WTC11 (cell line): ENCODE measurements at regions not wholly inside any gene's neighbourhood (a gene's known extent, or its start where the extent isn't known, plus 50 kb on each side); places are given as distances from the start of the nearest gene placed in this dataset.

Experiments
- ATAC-seq: fragments of 200-7000 bp; cut with Tn5 transposase; 2 replicates; pipeline ENCODE4 v1.10.0; 2021; ENCODE audit warnings: mild to moderate bottlenecking, moderate library complexity
- CTCF ChIA-PET: fragments of 300-600 bp; sonication (Branson Sonifier 250); formaldehyde crosslinking; loops from one replicate; lab custom pipeline; 2021; ENCODE audit warnings: antibody characterized with exemption; lab: Charles Lee
- POLR2A ChIA-PET: fragments of 350-600 bp; sonication (Branson Sonifier 250); formaldehyde crosslinking; loops from one replicate; lab custom pipeline; 2021; ENCODE audit warnings: antibody characterized with exemption; lab: Charles Lee
- DNase-seq: peaks from one replicate; pipeline ENCODE4 v3.0.0; 2021; ENCODE audit warnings: low spot score
- H3K27ac Mint-ChIP-seq: 2 replicates; pipeline ENCODE4 v1.8.0; 2021; ENCODE audit warnings: mixed read lengths
- H3K27me3 Mint-ChIP-seq: 2 replicates; pipeline ENCODE4 v1.8.0; 2021; ENCODE audit warnings: low read depth, mild to moderate bottlenecking, moderate library complexity, mixed read lengths
- H3K36me3 Mint-ChIP-seq: 2 replicates; pipeline ENCODE4 v1.8.0; 2021; ENCODE audit warnings: mixed read lengths
- H3K4me1 Mint-ChIP-seq: 2 replicates; pipeline ENCODE4 v1.8.0; 2022; ENCODE audit warnings: mixed read lengths
- H3K4me3 Mint-ChIP-seq: 2 replicates; pipeline ENCODE4 v1.8.0; 2021; ENCODE audit warnings: mild to moderate bottlenecking, moderate library complexity, mixed read lengths
- H3K9me3 Mint-ChIP-seq: 2 replicates; pipeline ENCODE4 v1.8.0; 2021; ENCODE audit warnings: mixed read lengths
- AFF4 ChIP-seq: sonication (generic); formaldehyde crosslinking; IDR thresholded peaks from 2 replicates; pipeline ENCODE4 v1.8.1; 2023; ENCODE audit warnings: mild to moderate bottlenecking, missing genetic modification reagents, borderline replicate concordance
- ATF2 ChIP-seq: sonication (generic); formaldehyde crosslinking; IDR thresholded peaks from 2 replicates; pipeline ENCODE4 v1.8.1; 2022; ENCODE audit warnings: low read depth, missing genetic modification reagents, borderline replicate concordance
- CBFB ChIP-seq: sonication (generic); formaldehyde crosslinking; IDR thresholded peaks from 2 replicates; pipeline ENCODE4 v1.8.1; 2022; ENCODE audit warnings: mild to moderate bottlenecking, low read depth, missing genetic modification reagents
- CREM ChIP-seq: sonication (generic); formaldehyde crosslinking; IDR thresholded peaks from 2 replicates; pipeline ENCODE4 v1.8.1; 2022; ENCODE audit warnings: mild to moderate bottlenecking, missing genetic modification reagents, moderate library complexity
- ETV6 ChIP-seq: sonication (generic); formaldehyde crosslinking; IDR thresholded peaks from 2 replicates; pipeline ENCODE4 v1.8.1; 2022; ENCODE audit warnings: mild to moderate bottlenecking, missing genetic modification reagents
- FOXP4 ChIP-seq: sonication (generic); formaldehyde crosslinking; IDR thresholded peaks from 2 replicates; pipeline ENCODE4 v1.8.0; 2022; ENCODE audit warnings: mild to moderate bottlenecking, missing genetic modification reagents
- GRHL2 ChIP-seq: fragments of 250-450 bp; sonication (Bioruptor Pico); IDR thresholded peaks from 2 replicates; pipeline ENCODE4 v1.8.0; 2022; ENCODE audit warnings: mild to moderate bottlenecking, moderate library complexity; ENCODE audit not compliant: insufficient replicate concordance, severe bottlenecking
- GTF2I ChIP-seq: fragments of 250-450 bp; sonication (Bioruptor Pico); conservative IDR thresholded peaks from 2 replicates; pipeline ENCODE4 v1.4.0; 2021; ENCODE audit warnings: mild to moderate bottlenecking
- HMGA2 ChIP-seq: fragments of 250-450 bp; sonication (Bioruptor Pico); IDR thresholded peaks from 2 replicates; pipeline ENCODE4 v1.4.0; 2021; ENCODE audit warnings: mild to moderate bottlenecking, moderate library complexity
- MAX ChIP-seq: sonication (generic); formaldehyde crosslinking; IDR thresholded peaks from 2 replicates; pipeline ENCODE4 v1.8.0; 2022; ENCODE audit warnings: mild to moderate bottlenecking, missing genetic modification reagents
- MYBL2 ChIP-seq: sonication (generic); formaldehyde crosslinking; IDR thresholded peaks from 2 replicates; pipeline ENCODE4 v1.8.1; 2023; ENCODE audit warnings: mild to moderate bottlenecking, moderate library complexity, missing genetic modification reagents
- NFYB ChIP-seq: sonication (generic); formaldehyde crosslinking; conservative IDR thresholded peaks from 2 replicates; pipeline ENCODE4 v1.8.0; 2022; ENCODE audit warnings: low read depth, missing genetic modification reagents
- NR3C1 ChIP-seq: sonication (generic); formaldehyde crosslinking; conservative IDR thresholded peaks from 2 replicates; pipeline ENCODE4 v1.8.1; 2023; ENCODE audit warnings: low read depth, mild to moderate bottlenecking, missing genetic modification reagents
- OVOL2 ChIP-seq: fragments of 250-450 bp; sonication (Bioruptor Pico); IDR thresholded peaks from 2 replicates; pipeline ENCODE4 v1.9.0; 2021; ENCODE audit warnings: mild to moderate bottlenecking, borderline replicate concordance
- PRDM15 ChIP-seq: sonication (generic); formaldehyde crosslinking; IDR thresholded peaks from 2 replicates; pipeline ENCODE4 v1.8.0; 2022; ENCODE audit warnings: missing genetic modification reagents
- SP1 ChIP-seq: sonication (generic); formaldehyde crosslinking; conservative IDR thresholded peaks from 2 replicates; pipeline ENCODE4 v1.8.1; 2022; ENCODE audit warnings: missing genetic modification reagents
- TEAD4 ChIP-seq: sonication (generic); formaldehyde crosslinking; IDR thresholded peaks from 2 replicates; pipeline ENCODE4 v1.8.0; 2022; ENCODE audit warnings: mild to moderate bottlenecking, missing genetic modification reagents
- USF1 ChIP-seq: sonication (generic); formaldehyde crosslinking; IDR thresholded peaks from 2 replicates; pipeline ENCODE4 v1.8.0; 2022; ENCODE audit warnings: mild to moderate bottlenecking, missing genetic modification reagents
- ZNF281 ChIP-seq: sonication (generic); formaldehyde crosslinking; IDR thresholded peaks from 2 replicates; pipeline ENCODE4 v1.8.0; 2023; ENCODE audit warnings: mild to moderate bottlenecking, missing genetic modification reagents

- H3K9me3 Mint-ChIP-seq = peaks cover 32% of the 10 kb centered on the region
- H3K36me3 Mint-ChIP-seq = peaks cover 9% of the 10 kb centered on the region; the same call in 1 of the 2 replicates
- ATAC-seq (no peak), DNase-seq (no peak)
- H3K4me1 Mint-ChIP-seq = peaks cover 3% of the 10 kb centered on the region
- no peak overlapping the region for H3K4me3 Mint-ChIP-seq
- H3K27ac Mint-ChIP-seq = no peak overlapping the region
- H3K27me3 Mint-ChIP-seq = no peaks in the 10 kb centered on the region
- no peak for TF ChIP-seq HMGA2 (CRISPR knock-in tag)
- TF ChIP-seq FOXP4 (CRISPR knock-in tag) = no peak
- TF ChIP-seq ZNF281 (CRISPR knock-in tag) = no peak
- TF ChIP-seq MYBL2 (CRISPR knock-in tag) = no peak
- TF ChIP-seq NFYB = no peak
- TF ChIP-seq MAX (CRISPR knock-in tag) = no peak
- no peak for TF ChIP-seq OVOL2
- TF ChIP-seq AFF4 (CRISPR knock-in tag) = no peak
- no peak for TF ChIP-seq ATF2 (CRISPR knock-in tag)
- TF ChIP-seq TEAD4 (CRISPR knock-in tag) = no peak
- TF ChIP-seq GRHL2 (CRISPR knock-in tag) = no peak
- ChIA-PET CTCF (no interaction called here), POLR2A (no interaction called here)
Observed at GRCh38 chr10:43949351-43949750, 300.7 kb upstream of the ZNF32 start.

GRCh38 chr10:43946445-43946844, 297.8 kb upstream of the ZNF32 start:
- no peaks in the 10 kb centered on the region for H3K4me1 Mint-ChIP-seq
- no peak overlapping the region for H3K27ac Mint-ChIP-seq
- H3K4me3 Mint-ChIP-seq = no peak overlapping the region
- TF ChIP-seq PRDM15 (CRISPR knock-in tag) = no peak
- no peak for TF ChIP-seq CREM
- TF ChIP-seq NFYB = no peak
- TF ChIP-seq GTF2I (CRISPR knock-in tag) = no peak
- TF ChIP-seq SP1 (CRISPR knock-in tag) = no peak
- TF ChIP-seq ETV6 (CRISPR knock-in tag) = no peak
- no peak for TF ChIP-seq NR3C1 (CRISPR knock-in tag)
- TF ChIP-seq TEAD4 (CRISPR knock-in tag) = no peak
- no peak for TF ChIP-seq USF1 (CRISPR knock-in tag)
- no peak for TF ChIP-seq CBFB (CRISPR knock-in tag)

More at GRCh38 chr10:43946445-43946844, 297.8 kb upstream of the ZNF32 start:
- DNase-seq (no peak), ATAC-seq (no peak)
- Mint-ChIP-seq H3K27me3 (no peaks in the 10 kb centered on the region), H3K36me3 (0 out of 2 replicates have a peak, but pooled peaks cover 2% of the 10 kb centered on the region), H3K9me3 (peaks cover 18% of the 10 kb centered on the region)
- ChIA-PET CTCF (no interaction called here), POLR2A (no interaction called here)
